ENCODE measurements at regions not wholly inside any gene's neighbourhood (a gene's known extent, or its start where the extent isn't known, plus 50 kb on each side); places are given as distances from the start of the nearest gene placed in this dataset.
"Not testable (repeated sequence)": the region's sequence is repeated elsewhere in the genome, so short reads cannot be mapped to it uniquely, and the experiment has no call there.

- Histone ChIP-seq H4K20me1 (ENCODE audit: insufficient read depth) (no peaks in the 10 kb centered on the region), H2AFZ (no peak overlapping the region), H3K4me3 (no peak overlapping the region), H3K4me1 (ENCODE audit: insufficient read depth) (no peaks in the 10 kb centered on the region), H3K9me2 (ENCODE audit: insufficient read depth) (no peaks in the 10 kb centered on the region), H3K9ac (no peak overlapping the region), H3F3A (ENCODE audit: insufficient read depth) (no peaks in the 10 kb centered on the region), H3K4me2 (ENCODE audit: unreplicated experiment) (no peak overlapping the region), H3K27ac (no peak overlapping the region), H3K9me3 (ENCODE audit: low read depth) (no peaks in the 10 kb centered on the region), H3K79me2 (ENCODE audit: insufficient read depth) (no peaks in the 10 kb centered on the region), H3K36me3 (ENCODE audit: low read depth) (no peaks in the 10 kb centered on the region), H3K27me3 (replicated peaks; ENCODE audit: insufficient read depth) (0 out of 2 replicates have a peak, but pooled peaks cover 23% of the 10 kb centered on the region)
- DNase-seq, result no peak
- in situ Hi-C loops (cut with MboI), result no loop called here
- TF ChIP-seq EZH2phosphoT487 (IDR thresholded peaks at IDR 0.05; ENCODE audit: insufficient read depth, low read depth) (no peak), EZH2 (IDR thresholded peaks at IDR 0.05; ENCODE audit: insufficient read depth, poor library complexity, severe bottlenecking) (no peak)
- WGBS, 2 experiments (ENCODE audit: low coverage in 1 of 2, low lambda C conversion rate in 2 of 2, missing lambda C conversion rate in 2 of 2), result 73 to 75% methylated on average over 3 of the region's 3 CpGs
These were observed 195.7 kb downstream of the FCRL5 start for GRCh38 chr1:157356601-157357000.

- in situ Hi-C loops (cut with MboI), result no loop called here
- DNase-seq, result no peak
- no peak for TF ChIP-seq EZH2 (IDR thresholded peaks at IDR 0.05; ENCODE audit: insufficient read depth, poor library complexity, severe bottlenecking)
- no peak for TF ChIP-seq EZH2phosphoT487 (IDR thresholded peaks at IDR 0.05; ENCODE audit: insufficient read depth, low read depth)
- WGBS, 2 experiments (ENCODE audit: low coverage in 1 of 2, low lambda C conversion rate in 2 of 2, missing lambda C conversion rate in 2 of 2), result 20% methylated on average over 2 of the region's 2 CpGs
- H3K36me3 ChIP-seq (ENCODE audit: low read depth), result no peaks in the 10 kb centered on the region
- no peaks in the 10 kb centered on the region for H4K20me1 ChIP-seq (ENCODE audit: insufficient read depth)
- H3K9ac ChIP-seq, result no peak overlapping the region
- H3K9me2 ChIP-seq (ENCODE audit: insufficient read depth), result no peaks in the 10 kb centered on the region
- H3K79me2 ChIP-seq (ENCODE audit: insufficient read depth), result no peaks in the 10 kb centered on the region
- H3K27ac ChIP-seq, result no peak overlapping the region
- no peak overlapping the region for H2AFZ ChIP-seq
- H3K9me3 ChIP-seq (ENCODE audit: low read depth), result no peaks in the 10 kb centered on the region
- H3K27me3 ChIP-seq (replicated peaks; ENCODE audit: insufficient read depth), result 0 out of 2 replicates have a peak, but pooled peaks cover 23% of the 10 kb centered on the region
- no peaks in the 10 kb centered on the region for H3K4me1 ChIP-seq (ENCODE audit: insufficient read depth)
- no peaks in the 10 kb centered on the region for H3F3A ChIP-seq (ENCODE audit: insufficient read depth)
- H3K4me2 ChIP-seq (ENCODE audit: unreplicated experiment), result no peak overlapping the region
- no peak overlapping the region for H3K4me3 ChIP-seq
These were observed 198.8 kb downstream of the FCRL5 start for GRCh38 chr1:157353546-157353945.

GRCh38 chr1:157352817-157353408 is 199.4 kb downstream of the FCRL5 start:
- H3K79me2 ChIP-seq (ENCODE audit: insufficient read depth), result no peaks in the 10 kb centered on the region
- H3K36me3 ChIP-seq (ENCODE audit: low read depth), result no peaks in the 10 kb centered on the region
- no peaks in the 10 kb centered on the region for H3F3A ChIP-seq (ENCODE audit: insufficient read depth)
- WGBS, 2 experiments (ENCODE audit: low coverage in 1 of 2, low lambda C conversion rate in 2 of 2, missing lambda C conversion rate in 2 of 2), result 49 to 57% methylated on average over 1 of the region's 1 CpG
- TF ChIP-seq EZH2phosphoT487 (IDR thresholded peaks at IDR 0.05; ENCODE audit: insufficient read depth, low read depth) (no peak), EZH2 (IDR thresholded peaks at IDR 0.05; ENCODE audit: insufficient read depth, poor library complexity, severe bottlenecking) (no peak)
- in situ Hi-C loops (cut with MboI), result no loop called here
- no peaks in the 10 kb centered on the region for H3K4me1 ChIP-seq (ENCODE audit: insufficient read depth)
- H3K4me3 ChIP-seq, result no peak overlapping the region
- no peaks in the 10 kb centered on the region for H3K9me2 ChIP-seq (ENCODE audit: insufficient read depth)
- no peaks in the 10 kb centered on the region for H4K20me1 ChIP-seq (ENCODE audit: insufficient read depth)
- H3K27ac ChIP-seq, result no peak overlapping the region
- H2AFZ ChIP-seq, result no peak overlapping the region
- no peak overlapping the region for H3K4me2 ChIP-seq (ENCODE audit: unreplicated experiment)
- 0 out of 2 replicates have a peak, but pooled peaks cover 21% of the 10 kb centered on the region for H3K27me3 ChIP-seq (replicated peaks; ENCODE audit: insufficient read depth)
- no peaks in the 10 kb centered on the region for H3K9me3 ChIP-seq (ENCODE audit: low read depth)
- DNase-seq, result no peak
- no peak overlapping the region for H3K9ac ChIP-seq

- Histone ChIP-seq H3K4me2 (ENCODE audit: unreplicated experiment) (no peak overlapping the region), H3F3A (ENCODE audit: insufficient read depth) (no peaks in the 10 kb centered on the region), H3K4me1 (ENCODE audit: insufficient read depth) (no peaks in the 10 kb centered on the region), H3K27ac (no peak overlapping the region), H3K36me3 (ENCODE audit: low read depth) (no peaks in the 10 kb centered on the region), H3K9me3 (ENCODE audit: low read depth) (no peaks in the 10 kb centered on the region), H2AFZ (no peak overlapping the region), H3K4me3 (no peak overlapping the region), H4K20me1 (ENCODE audit: insufficient read depth) (no peaks in the 10 kb centered on the region), H3K9me2 (ENCODE audit: insufficient read depth) (no peaks in the 10 kb centered on the region), H3K79me2 (ENCODE audit: insufficient read depth) (no peaks in the 10 kb centered on the region), H3K9ac (no peak overlapping the region), H3K27me3 (replicated peaks; ENCODE audit: insufficient read depth) (0 out of 2 replicates have a peak, but pooled peaks cover 18% of the 10 kb centered on the region)
- in situ Hi-C loops (cut with MboI), result no loop called here
- DNase-seq, result no peak
- 37 to 46% methylated on average over 3 of the region's 3 CpGs for WGBS, 2 experiments (ENCODE audit: low coverage in 1 of 2, low lambda C conversion rate in 2 of 2, missing lambda C conversion rate in 2 of 2)
- TF ChIP-seq EZH2 (IDR thresholded peaks at IDR 0.05; ENCODE audit: insufficient read depth, poor library complexity, severe bottlenecking) (no peak), EZH2phosphoT487 (IDR thresholded peaks at IDR 0.05; ENCODE audit: insufficient read depth, low read depth) (no peak)
These were observed 200.1 kb downstream of the FCRL5 start for GRCh38 chr1:157352216-157352615.

GRCh38 chr1:157351800-157352199 is 200.5 kb downstream of the FCRL5 start:
- H3K27me3 ChIP-seq (replicated peaks; ENCODE audit: insufficient read depth), result 0 out of 2 replicates have a peak, but pooled peaks cover 18% of the 10 kb centered on the region
- H3K9me2 ChIP-seq (ENCODE audit: insufficient read depth); H3F3A ChIP-seq (ENCODE audit: insufficient read depth); H4K20me1 ChIP-seq (ENCODE audit: insufficient read depth); H3K79me2 ChIP-seq (ENCODE audit: insufficient read depth); H3K9me3 ChIP-seq (ENCODE audit: low read depth); in situ Hi-C loops (cut with MboI); H3K9ac ChIP-seq; H3K4me2 ChIP-seq (ENCODE audit: unreplicated experiment); DNase-seq; H3K27ac ChIP-seq; H3K4me1 ChIP-seq (ENCODE audit: insufficient read depth); H3K36me3 ChIP-seq (ENCODE audit: low read depth); H2AFZ ChIP-seq; H3K4me3 ChIP-seq: not testable (repeated sequence)
- 3 to 8% methylated on average over 2 of the region's 2 CpGs for WGBS, 2 experiments (ENCODE audit: low coverage in 1 of 2, low lambda C conversion rate in 2 of 2, missing lambda C conversion rate in 2 of 2)
